ENCODE measurements at regions not wholly inside any gene's neighbourhood (a gene's known extent, or its start where the extent isn't known, plus 50 kb on each side); places are given as distances from the start of the nearest gene placed in this dataset.

DNA sequence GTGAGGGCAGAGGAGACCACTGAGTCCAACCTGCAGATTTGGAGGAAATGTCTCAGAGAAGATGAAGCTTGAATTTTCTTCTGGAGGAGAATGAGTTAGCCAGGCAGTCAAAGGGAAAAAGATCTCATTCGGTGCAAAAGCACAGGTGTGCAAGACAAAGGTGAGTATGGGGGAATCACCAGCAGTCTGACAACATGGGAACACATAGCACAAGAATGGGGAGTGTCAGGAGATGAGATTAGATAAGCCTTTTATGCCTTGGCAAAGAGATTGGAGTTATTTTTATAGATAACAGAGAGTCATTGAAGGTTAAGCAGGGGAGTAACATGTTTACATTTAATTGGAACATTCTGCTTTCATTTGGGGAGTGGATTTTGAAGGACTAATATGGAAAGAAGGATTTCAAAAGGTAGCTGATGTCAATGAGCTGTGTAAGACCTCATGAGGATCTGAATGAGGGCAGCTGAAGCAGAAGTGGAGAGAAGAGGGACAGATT, 171.3 kb upstream of the NTF3 start:
- TF ChIP-seq EP300 (IDR thresholded peaks at IDR 0.05; ENCODE audit: borderline replicate concordance in 1 of 2, control insufficient read depth in 1 of 2, low read depth in 2 of 2, low read length in 2 of 2) (no peak), POLR2A (IDR thresholded peaks at IDR 0.05; ENCODE audit: low read depth, low read length) (no peak), FOXK2 (IDR thresholded peaks at IDR 0.05) (no peak), SREBF2 (IDR thresholded peaks at IDR 0.05; ENCODE audit: low read length) (no peak), RBBP5 (conservative IDR thresholded peaks at IDR 0.05) (no peak), KDM1A (IDR thresholded peaks at IDR 0.05; ENCODE audit: borderline replicate concordance) (no peak)

Data from GM12878 (cell line).